ENCODE measurements at regions not wholly inside any gene's neighbourhood (a gene's known extent, or its start where the extent isn't known, plus 50 kb on each side); places are given as distances from the start of the nearest gene placed in this dataset.

DNA sequence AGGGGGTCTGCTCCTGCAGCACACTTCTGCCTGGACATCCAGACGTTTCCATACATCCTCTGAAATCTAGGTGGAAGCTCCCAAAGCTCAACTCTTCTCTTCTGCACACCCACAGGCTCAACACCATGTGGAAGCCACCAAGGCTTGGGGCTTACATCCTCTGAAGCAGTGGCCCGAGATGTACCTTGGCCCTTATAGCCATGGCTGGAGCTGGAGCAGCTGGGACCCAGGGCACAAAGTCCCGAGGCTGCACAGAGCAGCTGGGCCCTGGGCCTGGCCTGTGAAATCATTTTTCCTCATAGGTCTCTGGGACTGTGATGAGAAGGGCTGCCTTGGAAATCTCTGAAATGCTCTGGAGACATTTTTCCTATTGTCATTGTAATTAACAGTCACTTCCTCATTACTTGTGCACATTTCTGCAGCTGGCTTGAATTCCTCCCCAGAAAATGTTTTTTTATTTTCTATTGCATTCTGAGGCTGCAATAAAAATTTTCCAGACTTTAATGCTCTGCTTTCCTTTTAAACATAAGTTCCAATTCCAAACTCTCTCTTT lies 645.6 kb downstream of the RWDD3 start:
- TF ChIP-seq, protein P1, sequence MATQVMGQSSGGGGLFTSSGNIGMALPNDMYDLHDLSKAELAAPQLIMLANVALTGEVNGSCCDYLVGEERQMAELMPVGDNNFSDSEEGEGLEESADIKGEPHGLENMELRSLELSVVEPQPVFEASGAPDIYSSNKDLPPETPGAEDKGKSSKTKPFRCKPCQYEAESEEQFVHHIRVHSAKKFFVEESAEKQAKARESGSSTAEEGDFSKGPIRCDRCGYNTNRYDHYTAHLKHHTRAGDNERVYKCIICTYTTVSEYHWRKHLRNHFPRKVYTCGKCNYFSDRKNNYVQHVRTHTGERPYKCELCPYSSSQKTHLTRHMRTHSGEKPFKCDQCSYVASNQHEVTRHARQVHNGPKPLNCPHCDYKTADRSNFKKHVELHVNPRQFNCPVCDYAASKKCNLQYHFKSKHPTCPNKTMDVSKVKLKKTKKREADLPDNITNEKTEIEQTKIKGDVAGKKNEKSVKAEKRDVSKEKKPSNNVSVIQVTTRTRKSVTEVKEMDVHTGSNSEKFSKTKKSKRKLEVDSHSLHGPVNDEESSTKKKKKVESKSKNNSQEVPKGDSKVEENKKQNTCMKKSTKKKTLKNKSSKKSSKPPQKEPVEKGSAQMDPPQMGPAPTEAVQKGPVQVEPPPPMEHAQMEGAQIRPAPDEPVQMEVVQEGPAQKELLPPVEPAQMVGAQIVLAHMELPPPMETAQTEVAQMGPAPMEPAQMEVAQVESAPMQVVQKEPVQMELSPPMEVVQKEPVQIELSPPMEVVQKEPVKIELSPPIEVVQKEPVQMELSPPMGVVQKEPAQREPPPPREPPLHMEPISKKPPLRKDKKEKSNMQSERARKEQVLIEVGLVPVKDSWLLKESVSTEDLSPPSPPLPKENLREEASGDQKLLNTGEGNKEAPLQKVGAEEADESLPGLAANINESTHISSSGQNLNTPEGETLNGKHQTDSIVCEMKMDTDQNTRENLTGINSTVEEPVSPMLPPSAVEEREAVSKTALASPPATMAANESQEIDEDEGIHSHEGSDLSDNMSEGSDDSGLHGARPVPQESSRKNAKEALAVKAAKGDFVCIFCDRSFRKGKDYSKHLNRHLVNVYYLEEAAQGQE (IDR thresholded peaks at IDR 0.05; ENCODE audit: insufficient replicate concordance, low read depth), result no peak
- TF ChIP-seq, protein P2, sequence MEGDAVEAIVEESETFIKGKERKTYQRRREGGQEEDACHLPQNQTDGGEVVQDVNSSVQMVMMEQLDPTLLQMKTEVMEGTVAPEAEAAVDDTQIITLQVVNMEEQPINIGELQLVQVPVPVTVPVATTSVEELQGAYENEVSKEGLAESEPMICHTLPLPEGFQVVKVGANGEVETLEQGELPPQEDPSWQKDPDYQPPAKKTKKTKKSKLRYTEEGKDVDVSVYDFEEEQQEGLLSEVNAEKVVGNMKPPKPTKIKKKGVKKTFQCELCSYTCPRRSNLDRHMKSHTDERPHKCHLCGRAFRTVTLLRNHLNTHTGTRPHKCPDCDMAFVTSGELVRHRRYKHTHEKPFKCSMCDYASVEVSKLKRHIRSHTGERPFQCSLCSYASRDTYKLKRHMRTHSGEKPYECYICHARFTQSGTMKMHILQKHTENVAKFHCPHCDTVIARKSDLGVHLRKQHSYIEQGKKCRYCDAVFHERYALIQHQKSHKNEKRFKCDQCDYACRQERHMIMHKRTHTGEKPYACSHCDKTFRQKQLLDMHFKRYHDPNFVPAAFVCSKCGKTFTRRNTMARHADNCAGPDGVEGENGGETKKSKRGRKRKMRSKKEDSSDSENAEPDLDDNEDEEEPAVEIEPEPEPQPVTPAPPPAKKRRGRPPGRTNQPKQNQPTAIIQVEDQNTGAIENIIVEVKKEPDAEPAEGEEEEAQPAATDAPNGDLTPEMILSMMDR (IDR thresholded peaks at IDR 0.05; ENCODE audit: insufficient read depth, low read length), result no peak
- TF ChIP-seq POLR2AphosphoS5 (IDR thresholded peaks at IDR 0.05; ENCODE audit: low read depth), result no peak
